Stomach (tissue), 4 donors: ENCODE measurements at regions not wholly inside any gene's neighbourhood (a gene's known extent, or its start where the extent isn't known, plus 50 kb on each side); places are given as distances from the start of the nearest gene placed in this dataset.

Experiments used
- CTCF ChIP-seq, 7 experiments: fragments of 450-650 bp in 4 of 7; fragments of 200-600 bp in 3 of 7; sonication (generic) in 3 of 7; IDR thresholded peaks; one replicate each; pipeline ENCODE4 v1.5.1; 2016 to 2019; ENCODE audit warnings: antibody characterized with exemption in 7 of 7, control low read depth in 2 of 7, mild to moderate bottlenecking in 1 of 7
- EP300 ChIP-seq: sonication (generic); formaldehyde crosslinking; IDR thresholded peaks from one replicate; pipeline ENCODE4 v1.6.1; 2017; ENCODE audit warnings: antibody characterized with exemption
- POLR2A ChIP-seq, 4 donors: fragments of 450-650 bp; IDR thresholded peaks; one replicate each; pipeline ENCODE4 v1.6.1; 2016; ENCODE audit warnings: antibody characterized with exemption in 4 of 4, control low read depth in 2 of 4, mild to moderate bottlenecking in 1 of 4, moderate library complexity in 1 of 4

DNA sequence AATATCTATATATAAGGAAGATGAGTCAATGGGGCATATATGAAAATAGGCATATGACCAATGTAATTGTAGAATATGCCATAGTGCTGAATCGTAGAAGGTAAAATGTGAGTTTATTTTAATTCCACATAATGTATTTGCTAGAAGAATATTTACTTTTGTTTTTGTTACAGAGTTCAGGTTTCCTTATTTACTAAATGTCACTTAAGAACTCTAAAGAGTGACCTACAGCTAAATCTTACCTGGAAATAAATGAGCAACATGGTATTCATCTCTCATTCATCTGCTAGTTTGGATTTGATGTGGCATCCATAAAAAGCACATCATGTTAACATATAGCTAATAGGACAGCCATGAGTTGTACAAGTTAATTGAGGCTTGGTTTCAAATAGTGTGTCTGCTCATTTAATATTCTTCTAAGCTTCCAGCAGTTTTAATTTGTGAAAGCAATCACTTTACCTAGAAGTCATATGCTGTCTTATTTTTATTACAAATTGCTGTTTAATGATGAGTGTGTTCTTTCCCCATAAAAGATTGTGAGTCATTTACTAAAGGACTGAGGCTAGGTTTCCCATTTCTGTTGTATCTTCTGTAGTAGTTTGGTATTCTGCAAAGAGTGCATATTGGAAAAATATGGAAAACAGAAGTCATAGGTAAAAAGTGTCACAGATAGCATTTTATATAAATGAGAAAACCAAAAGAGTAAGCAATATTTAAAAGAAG, 222.1 kb upstream of the POU1F1 start:
- TF ChIP-seq CTCF (IDR thresholded peaks at IDR 0.05) = no peak
- TF ChIP-seq POLR2A (IDR thresholded peaks at IDR 0.05) = no peak
- no peak for TF ChIP-seq EP300
